ENCODE measurements at regions not wholly inside any gene's neighbourhood (a gene's known extent, or its start where the extent isn't known, plus 50 kb on each side); places are given as distances from the start of the nearest gene placed in this dataset.

DNA sequence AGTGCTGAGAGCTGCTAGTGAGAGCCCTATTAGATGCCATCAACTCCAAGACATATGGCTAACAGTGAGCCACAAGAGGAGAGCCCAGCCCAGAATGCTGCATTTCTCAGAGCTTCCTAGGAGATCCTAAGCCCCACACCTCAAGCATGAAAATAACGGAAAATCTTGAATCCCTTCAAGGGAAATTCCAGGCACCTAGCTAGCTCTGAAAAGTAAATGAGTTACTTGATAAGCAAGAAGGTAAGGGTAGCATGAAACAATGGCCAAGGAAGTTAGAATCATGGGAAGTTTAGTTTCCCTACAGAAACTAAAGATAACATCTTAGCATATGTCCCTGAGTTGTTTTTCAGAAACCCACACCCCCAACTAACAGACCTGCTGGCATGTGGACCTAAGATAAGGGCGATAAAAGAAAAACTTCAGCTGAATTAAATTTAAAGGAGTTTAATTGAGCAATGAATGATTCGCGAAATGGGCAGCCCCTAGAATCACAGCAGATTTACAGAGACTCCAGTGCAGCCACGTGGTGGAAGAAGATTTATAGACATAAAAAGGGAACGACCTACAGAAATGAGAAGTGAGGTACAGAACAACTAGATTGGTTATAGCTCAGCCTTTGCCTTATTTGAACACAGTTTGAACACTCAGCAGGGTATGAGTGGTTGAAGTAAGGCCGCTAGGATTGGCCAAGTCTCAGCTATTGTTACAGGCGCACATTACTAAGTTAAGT, 301.3 kb upstream of the DACH1 start:
- H3K36me3 ChIP-seq: no peaks in the 10 kb centered on the region
- H3K4me1 ChIP-seq: no peaks in the 10 kb centered on the region
- intact Hi-C loops (cut with DNase I): no loop called here
- no peaks in the 10 kb centered on the region for H3K27me3 ChIP-seq
- H3K27ac ChIP-seq: no peak overlapping the region
- TF ChIP-seq POLR2A (IDR thresholded peaks at IDR 0.05): no peak
- TF ChIP-seq, protein P1, sequence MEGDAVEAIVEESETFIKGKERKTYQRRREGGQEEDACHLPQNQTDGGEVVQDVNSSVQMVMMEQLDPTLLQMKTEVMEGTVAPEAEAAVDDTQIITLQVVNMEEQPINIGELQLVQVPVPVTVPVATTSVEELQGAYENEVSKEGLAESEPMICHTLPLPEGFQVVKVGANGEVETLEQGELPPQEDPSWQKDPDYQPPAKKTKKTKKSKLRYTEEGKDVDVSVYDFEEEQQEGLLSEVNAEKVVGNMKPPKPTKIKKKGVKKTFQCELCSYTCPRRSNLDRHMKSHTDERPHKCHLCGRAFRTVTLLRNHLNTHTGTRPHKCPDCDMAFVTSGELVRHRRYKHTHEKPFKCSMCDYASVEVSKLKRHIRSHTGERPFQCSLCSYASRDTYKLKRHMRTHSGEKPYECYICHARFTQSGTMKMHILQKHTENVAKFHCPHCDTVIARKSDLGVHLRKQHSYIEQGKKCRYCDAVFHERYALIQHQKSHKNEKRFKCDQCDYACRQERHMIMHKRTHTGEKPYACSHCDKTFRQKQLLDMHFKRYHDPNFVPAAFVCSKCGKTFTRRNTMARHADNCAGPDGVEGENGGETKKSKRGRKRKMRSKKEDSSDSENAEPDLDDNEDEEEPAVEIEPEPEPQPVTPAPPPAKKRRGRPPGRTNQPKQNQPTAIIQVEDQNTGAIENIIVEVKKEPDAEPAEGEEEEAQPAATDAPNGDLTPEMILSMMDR (IDR thresholded peaks at IDR 0.05): no peak
- 78 to 91% (median 88%) methylated on average over 8 of the region's 8 CpGs for WGBS, 4 donors
- ATAC-seq (no peak), DNase-seq (no peak)
- H3K4me3 ChIP-seq: no peak overlapping the region
- H3K9me3 ChIP-seq: no peaks in the 10 kb centered on the region

DNA sequence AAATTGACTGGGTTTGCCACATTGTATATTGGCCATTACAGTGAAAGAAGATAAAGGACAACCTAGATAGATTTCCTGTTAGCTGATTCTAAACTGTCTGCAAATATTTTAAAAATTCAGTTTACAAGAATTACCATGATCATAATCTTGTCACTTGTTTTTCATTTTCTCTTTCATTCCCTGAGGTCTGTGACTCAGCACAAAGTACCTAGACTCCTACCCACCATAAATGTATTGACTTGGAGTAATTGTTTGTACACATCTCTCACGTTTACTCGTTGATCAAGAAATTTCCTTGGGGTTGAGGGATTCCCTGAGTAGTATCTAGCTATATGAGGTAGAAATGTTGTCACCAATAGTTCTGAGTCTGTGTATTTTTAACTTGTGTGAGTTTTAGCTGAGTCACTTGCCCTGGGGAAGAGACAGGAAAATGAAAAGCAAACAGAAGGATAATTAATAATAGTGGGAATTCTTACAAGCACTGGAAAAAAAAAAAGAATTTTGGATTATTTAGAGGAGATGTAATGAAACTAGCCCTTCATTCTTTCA, 299.2 kb upstream of the DACH1 start:
- H3K27ac ChIP-seq: no peak overlapping the region
- TF ChIP-seq POLR2A (IDR thresholded peaks at IDR 0.05): no peak
- TF ChIP-seq, protein P1 (IDR thresholded peaks at IDR 0.05): no peak
- no peaks in the 10 kb centered on the region for H3K4me1 ChIP-seq
- no peak overlapping the region for H3K4me3 ChIP-seq
- no peak for DNase-seq
- ATAC-seq: no peak
- no peaks in the 10 kb centered on the region for H3K36me3 ChIP-seq
- WGBS, 4 donors: 56 to 69% (median 65%) methylated on average over 2 of the region's 2 CpGs
- no peaks in the 10 kb centered on the region for H3K9me3 ChIP-seq
- H3K27me3 ChIP-seq: no peaks in the 10 kb centered on the region
- intact Hi-C loops (cut with DNase I): no loop called here

DNA sequence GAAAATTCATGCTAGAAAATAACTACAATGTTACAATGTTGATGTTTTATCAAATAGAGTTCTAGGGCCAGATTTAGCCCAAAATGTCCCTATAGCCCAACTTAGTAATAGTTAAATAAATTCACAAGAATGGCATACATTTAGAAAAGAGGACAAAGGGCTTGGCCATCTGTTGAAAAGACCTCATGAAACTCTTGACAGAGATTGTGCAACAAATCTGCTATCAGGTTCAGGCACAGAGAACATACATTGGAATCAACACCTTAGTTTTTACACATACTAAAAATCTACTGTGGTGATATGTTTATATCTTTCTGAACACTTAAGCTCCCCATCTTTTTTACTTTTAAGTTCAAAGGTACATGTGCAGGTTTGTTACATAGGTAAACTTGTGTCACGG, 298.3 kb upstream of the DACH1 start:
- intact Hi-C loops (cut with DNase I): no loop called here
- no peaks in the 10 kb centered on the region for H3K27me3 ChIP-seq
- H3K9me3 ChIP-seq: no peaks in the 10 kb centered on the region
- no peak for DNase-seq
- WGBS, 4 donors: 93 to 100% (median 96%) methylated on average over 1 of the region's 1 CpG
- H3K4me3 ChIP-seq: no peak overlapping the region
- H3K27ac ChIP-seq: no peak overlapping the region
- no peak for ATAC-seq
- no peaks in the 10 kb centered on the region for H3K4me1 ChIP-seq
- TF ChIP-seq, protein P1 (IDR thresholded peaks at IDR 0.05): no peak
- no peak for TF ChIP-seq POLR2A (IDR thresholded peaks at IDR 0.05)
- H3K36me3 ChIP-seq: no peaks in the 10 kb centered on the region

DNA sequence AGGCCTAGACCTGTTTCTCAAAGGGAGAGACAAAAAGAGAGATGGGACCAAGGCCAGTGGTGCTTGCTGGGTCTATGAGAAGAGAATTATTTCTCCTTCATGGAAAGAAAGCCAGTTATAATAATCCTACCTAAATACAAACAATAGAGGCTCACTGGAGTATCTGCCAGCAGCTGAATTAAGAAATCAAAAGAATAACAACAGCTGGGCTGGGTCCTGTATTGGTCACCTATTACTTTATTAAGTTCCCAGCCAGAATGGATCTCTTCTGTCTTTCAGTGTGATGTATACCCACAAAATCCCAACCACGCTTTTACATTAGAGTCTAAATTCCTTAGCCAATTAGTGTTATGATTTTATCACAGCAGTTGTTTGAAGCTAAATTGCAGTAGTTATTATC, 297.8 kb upstream of the DACH1 start:
- WGBS, 4 donors: 88 to 91% (median 89%) methylated on average over 1 of the region's 1 CpG
- DNase-seq (no peak), ATAC-seq (no peak)
- Histone ChIP-seq H3K4me1 (no peaks in the 10 kb centered on the region), H3K36me3 (no peaks in the 10 kb centered on the region), H3K27ac (no peak overlapping the region), H3K4me3 (no peak overlapping the region), H3K27me3 (no peaks in the 10 kb centered on the region), H3K9me3 (no peaks in the 10 kb centered on the region)
- intact Hi-C loops (cut with DNase I): no loop called here
- TF ChIP-seq, protein P1 (IDR thresholded peaks at IDR 0.05): no peak
- TF ChIP-seq POLR2A (IDR thresholded peaks at IDR 0.05): no peak

Measured in heart left ventricle (tissue), 16 donors.